ENCODE measurements at regions not wholly inside any gene's neighbourhood (a gene's known extent, or its start where the extent isn't known, plus 50 kb on each side); places are given as distances from the start of the nearest gene placed in this dataset.

DNA sequence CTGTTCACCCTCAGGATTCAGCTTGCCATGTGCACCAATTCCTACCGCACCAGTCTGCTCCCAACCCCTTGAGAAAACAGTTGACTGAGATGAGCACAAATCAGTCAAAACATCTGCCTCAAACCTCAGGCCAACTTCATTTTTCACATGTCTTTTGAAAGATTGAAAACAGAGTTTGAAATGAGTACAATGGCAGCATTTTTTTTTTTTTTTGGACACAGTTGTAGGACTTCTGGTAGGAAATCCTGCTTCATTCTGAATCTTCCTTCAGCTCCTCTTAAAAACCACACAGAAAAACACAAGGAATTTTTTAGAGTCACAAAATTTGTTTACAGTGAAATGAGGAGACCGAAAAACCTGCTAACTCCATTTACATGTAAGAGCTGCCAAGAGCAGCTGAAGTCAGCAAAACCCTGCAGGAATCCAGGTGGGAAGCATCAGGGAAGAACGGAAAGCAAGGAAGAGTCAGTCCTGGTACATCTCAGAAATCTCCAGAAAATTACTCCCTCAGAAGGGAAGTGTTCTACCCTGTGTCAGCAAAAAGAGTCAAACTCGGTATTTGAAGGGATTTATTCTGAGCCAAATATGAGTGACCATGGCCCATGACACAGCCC lies 100.3 kb upstream of the TMTC1 start:
- no peak for DNase-seq
- H3K27ac ChIP-seq: peak overlapping the region; percentile 35 to 38
- H3K36me3 ChIP-seq: no peaks in the 10 kb centered on the region
- TF ChIP-seq, protein P1, sequence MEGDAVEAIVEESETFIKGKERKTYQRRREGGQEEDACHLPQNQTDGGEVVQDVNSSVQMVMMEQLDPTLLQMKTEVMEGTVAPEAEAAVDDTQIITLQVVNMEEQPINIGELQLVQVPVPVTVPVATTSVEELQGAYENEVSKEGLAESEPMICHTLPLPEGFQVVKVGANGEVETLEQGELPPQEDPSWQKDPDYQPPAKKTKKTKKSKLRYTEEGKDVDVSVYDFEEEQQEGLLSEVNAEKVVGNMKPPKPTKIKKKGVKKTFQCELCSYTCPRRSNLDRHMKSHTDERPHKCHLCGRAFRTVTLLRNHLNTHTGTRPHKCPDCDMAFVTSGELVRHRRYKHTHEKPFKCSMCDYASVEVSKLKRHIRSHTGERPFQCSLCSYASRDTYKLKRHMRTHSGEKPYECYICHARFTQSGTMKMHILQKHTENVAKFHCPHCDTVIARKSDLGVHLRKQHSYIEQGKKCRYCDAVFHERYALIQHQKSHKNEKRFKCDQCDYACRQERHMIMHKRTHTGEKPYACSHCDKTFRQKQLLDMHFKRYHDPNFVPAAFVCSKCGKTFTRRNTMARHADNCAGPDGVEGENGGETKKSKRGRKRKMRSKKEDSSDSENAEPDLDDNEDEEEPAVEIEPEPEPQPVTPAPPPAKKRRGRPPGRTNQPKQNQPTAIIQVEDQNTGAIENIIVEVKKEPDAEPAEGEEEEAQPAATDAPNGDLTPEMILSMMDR (IDR thresholded peaks at IDR 0.05): no peak
- peaks cover 0 to 34% (median 11%) of the 10 kb centered on the region in 4 donors for H3K4me1 ChIP-seq
- no peak overlapping the region for H3K4me3 ChIP-seq
- no peaks in the 10 kb centered on the region for H3K9me3 ChIP-seq
- H3K27me3 ChIP-seq: no peaks in the 10 kb centered on the region
- intact Hi-C loops (cut with DNase I; ENCODE audit: low total_unique reads): no loop called here

DNA sequence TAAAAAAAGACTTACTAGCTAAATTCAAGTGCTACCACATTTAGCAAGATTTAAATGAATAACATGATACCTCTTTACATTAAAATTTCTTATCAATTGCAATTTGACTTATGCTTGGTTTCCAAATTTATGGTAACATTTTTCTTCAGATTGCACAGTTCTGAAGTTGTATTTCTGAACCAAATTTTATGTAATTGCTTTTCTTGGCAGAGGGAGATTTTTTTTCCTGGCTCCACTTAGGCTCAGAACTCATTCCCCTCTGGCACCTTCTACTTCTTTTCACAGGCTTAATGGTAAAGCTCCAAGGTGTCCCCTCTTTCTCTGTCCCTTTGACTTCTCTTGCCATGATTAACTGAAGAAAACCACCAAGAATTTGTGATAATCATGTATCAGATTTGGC lies 99.8 kb upstream of the TMTC1 start:
- H3K36me3 ChIP-seq: no peaks in the 10 kb centered on the region
- TF ChIP-seq, protein P1 (IDR thresholded peaks at IDR 0.05): no peak
- intact Hi-C loops (cut with DNase I; ENCODE audit: low total_unique reads): no loop called here
- H3K4me3 ChIP-seq: no peak overlapping the region
- H3K27ac ChIP-seq: peak overlapping the region; percentile 35 to 49
- H3K27me3 ChIP-seq: no peaks in the 10 kb centered on the region
- H3K4me1 ChIP-seq: peaks cover 0 to 34% (median 11%) of the 10 kb centered on the region in 4 donors
- H3K9me3 ChIP-seq: no peaks in the 10 kb centered on the region
- DNase-seq: no peak

DNA sequence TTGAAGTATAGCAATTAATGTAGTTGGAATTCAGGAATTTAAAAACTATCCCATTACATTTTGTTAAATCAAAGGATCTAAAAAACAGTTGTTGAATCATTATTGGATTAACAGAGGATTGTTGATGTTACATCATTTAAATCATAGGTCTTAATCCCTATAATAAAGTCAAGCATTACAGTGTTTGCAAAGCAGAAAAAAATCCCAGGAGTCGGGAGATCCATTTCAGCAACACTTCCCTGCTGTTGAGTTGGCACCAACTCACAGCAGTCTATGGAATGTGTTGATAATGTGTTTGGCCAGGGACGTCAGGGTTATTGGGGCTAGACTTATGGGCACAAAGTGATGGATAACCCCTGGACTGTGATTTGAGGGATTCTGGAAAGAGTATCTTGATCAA lies 99.1 kb upstream of the TMTC1 start:
- peaks cover 0 to 34% (median 11%) of the 10 kb centered on the region in 4 donors for H3K4me1 ChIP-seq

DNA sequence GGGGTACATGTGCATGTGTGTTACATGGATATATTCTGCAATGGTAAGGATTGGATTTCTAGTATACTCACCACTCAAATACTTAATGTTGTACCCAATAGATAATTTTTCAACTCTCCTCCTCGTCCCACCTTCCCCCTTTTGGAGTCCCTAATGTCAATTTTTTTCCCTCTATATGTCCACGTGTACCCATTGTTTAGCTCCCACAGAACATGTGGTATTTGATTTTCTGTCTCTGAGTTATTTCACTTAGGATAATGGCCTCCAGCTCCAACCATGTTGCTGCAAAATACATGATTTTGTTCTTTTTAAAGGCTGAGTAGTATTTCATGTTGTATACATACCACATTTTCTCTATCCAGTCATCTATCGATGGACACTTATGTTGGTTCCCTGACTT lies 97.2 kb upstream of the TMTC1 start:
- Histone ChIP-seq H3K36me3 (no peaks in the 10 kb centered on the region), H3K4me1 (peaks cover 0 to 23% (median 11%) of the 10 kb centered on the region in 4 donors), H3K27me3 (no peaks in the 10 kb centered on the region), H3K4me3 (no peak overlapping the region), H3K27ac (no peak overlapping the region), H3K9me3 (peaks cover 0 to 5% (median 0%) of the 10 kb centered on the region in 3 donors)
- TF ChIP-seq, protein P1 (IDR thresholded peaks at IDR 0.05): no peak
- no peak for DNase-seq
- intact Hi-C loops (cut with DNase I; ENCODE audit: low total_unique reads): no loop called here

More for the DNA sequence above, 99.1 kb upstream of the TMTC1 start:
- Histone ChIP-seq H3K9me3 (no peaks in the 10 kb centered on the region), H3K27me3 (no peaks in the 10 kb centered on the region), H3K27ac (peak overlapping the region; percentile 35 to 49), H3K36me3 (no peaks in the 10 kb centered on the region), H3K4me3 (no peak overlapping the region)
- no peak for DNase-seq
- TF ChIP-seq, protein P1 (IDR thresholded peaks at IDR 0.05): no peak
- intact Hi-C loops (cut with DNase I; ENCODE audit: low total_unique reads): no loop called here

DNA sequence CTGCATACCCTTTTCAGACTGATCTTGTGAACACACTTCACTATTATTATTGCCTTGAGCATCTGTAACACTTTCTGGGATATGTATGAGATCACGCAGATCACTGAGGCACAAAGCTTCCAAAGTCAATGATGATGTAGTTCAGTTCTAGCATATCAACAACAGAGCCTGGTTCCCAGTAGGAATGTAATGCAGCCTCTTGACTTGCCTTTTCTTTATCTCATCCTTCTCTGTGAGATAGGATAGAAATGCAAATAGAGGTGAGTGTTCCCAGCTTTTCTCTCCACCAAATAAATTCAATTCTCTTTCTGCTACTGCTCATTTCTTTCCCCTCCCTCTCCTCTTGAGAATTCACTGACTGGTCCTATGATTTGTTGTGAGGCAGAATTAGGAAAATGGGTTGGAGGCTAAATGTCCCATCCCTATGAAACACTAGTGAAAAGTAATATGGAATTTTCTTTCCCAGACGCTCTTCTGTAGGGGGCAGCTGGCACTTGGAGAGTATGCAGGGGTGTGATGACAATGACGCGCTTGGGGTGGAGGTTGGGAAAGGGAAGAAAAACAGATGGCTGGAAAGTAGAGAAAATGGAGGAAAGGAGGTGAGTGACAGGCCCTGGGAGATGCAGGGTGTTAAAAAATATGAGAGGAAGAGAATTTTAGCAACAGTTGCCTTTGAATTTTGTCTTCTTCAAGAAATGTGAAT lies 96.0 kb upstream of the TMTC1 start:
- peaks cover 0 to 24% (median 11%) of the 10 kb centered on the region in 4 donors for H3K4me1 ChIP-seq
- H3K4me3 ChIP-seq: no peak overlapping the region
- no peaks in the 10 kb centered on the region for H3K36me3 ChIP-seq
- no peaks in the 10 kb centered on the region for H3K27me3 ChIP-seq
- TF ChIP-seq, protein P1 (IDR thresholded peaks at IDR 0.05): no peak
- DNase-seq: no peak
- peaks cover 0 to 5% (median 0%) of the 10 kb centered on the region in 3 donors for H3K9me3 ChIP-seq
- no peak overlapping the region for H3K27ac ChIP-seq
- intact Hi-C loops (cut with DNase I; ENCODE audit: low total_unique reads): no loop called here
